T1000 (cell line): ENCODE measurements at regions not wholly inside any gene's neighbourhood (a gene's known extent, or its start where the extent isn't known, plus 50 kb on each side); places are given as distances from the start of the nearest gene placed in this dataset.

Source experiments
- DNase-seq: peaks from one replicate; lab custom pipeline; 2025; ENCODE audit warnings: mixed read lengths; lab: John Stamatoyannopoulos, UW

DNA sequence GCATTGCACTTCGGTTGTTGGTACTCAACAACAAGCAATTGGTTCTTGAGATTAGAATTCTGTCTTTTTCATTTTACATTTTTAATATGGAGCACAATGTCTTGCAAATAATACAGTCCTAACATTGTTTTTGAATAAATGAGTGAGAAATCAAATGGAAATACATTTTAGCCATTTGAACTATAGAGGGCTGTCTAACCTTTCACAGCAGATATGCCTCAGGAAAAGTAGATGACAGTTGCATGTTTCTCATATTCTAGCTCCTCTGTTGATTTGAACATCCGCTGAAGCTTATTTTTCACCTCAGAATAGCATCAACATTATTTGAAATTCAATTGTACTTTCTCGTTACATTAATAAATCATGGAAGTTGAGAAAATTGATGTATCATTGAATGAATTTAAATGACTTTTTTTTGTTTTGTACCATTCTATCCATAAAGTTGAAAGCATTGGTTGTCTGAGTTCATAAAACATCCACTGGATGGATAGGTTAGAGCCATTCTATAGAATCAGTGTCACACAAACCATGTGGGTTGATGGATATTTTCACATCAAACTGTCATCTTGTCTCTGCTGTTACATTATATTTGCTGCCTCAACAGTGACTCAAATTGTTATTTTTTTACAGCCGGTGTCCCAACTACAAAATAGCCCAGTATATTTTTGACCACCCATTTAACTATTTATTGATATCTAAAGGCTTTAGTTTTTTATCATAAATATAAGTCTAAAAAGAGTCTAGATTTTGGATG lies 928.3 kb downstream of the NSUN3 start:
- no peak for DNase-seq

DNA sequence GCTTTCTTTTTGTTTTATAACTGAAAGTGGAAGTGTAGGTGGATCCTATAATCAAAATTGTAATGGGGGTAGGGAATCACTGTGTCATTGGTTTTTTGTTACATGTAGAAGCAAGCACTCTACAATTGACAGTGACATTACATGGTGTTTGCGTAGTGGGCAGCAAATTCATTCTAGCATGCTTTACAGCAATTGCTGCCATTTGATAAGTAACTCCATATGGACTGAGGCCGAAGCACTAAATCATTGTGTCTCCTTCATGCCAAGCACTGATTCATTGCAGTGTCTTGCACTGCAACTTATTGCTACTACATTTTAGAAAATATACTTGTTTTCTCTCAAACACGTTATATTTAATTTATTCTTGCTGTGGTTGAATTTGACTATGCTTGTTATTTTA lies 933.9 kb downstream of the NSUN3 start:
- no peak for DNase-seq

- no peak for DNase-seq
Measured at GRCh38 chr3:95002438-95003046, 939.7 kb downstream of the NSUN3 start.

DNA sequence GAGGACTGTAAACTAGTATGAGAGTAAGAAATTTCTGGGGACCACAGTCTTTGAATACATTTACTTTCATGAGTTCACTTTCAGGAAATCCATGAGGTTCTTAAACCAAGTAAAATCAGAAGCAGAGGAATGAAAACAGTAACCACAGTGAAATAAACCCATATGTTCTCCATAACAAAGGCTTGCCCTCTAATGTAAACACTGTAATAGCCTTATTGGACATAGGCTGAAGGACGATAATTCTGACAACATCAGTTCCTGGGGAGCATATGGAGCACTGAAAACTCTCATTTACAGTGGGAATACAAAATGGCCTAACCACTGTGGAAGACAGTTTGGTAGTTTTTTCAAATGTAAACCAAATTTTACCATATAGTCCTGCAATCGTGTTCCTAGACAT lies 965.8 kb downstream of the NSUN3 start:
- DNase-seq, result no peak

DNA sequence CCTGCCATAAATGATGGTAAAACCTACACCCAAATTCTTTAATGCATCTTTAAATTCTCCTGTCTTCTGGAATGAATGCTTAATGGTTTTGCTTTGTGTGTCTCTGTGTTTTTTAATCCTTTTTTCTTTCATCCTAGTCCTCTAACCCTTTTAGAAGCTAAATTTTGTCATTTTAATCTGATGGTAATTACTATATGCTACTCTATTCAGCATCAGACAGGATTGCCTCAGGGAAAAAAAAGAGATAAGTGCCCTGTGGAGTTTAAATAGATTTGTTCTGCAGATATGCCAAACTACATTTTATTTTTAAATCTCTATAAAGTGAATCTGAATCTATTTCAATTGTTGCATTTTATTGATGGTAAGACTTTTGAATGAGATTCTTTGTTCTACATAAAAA lies 966.8 kb downstream of the NSUN3 start:
- no peak for DNase-seq

DNA sequence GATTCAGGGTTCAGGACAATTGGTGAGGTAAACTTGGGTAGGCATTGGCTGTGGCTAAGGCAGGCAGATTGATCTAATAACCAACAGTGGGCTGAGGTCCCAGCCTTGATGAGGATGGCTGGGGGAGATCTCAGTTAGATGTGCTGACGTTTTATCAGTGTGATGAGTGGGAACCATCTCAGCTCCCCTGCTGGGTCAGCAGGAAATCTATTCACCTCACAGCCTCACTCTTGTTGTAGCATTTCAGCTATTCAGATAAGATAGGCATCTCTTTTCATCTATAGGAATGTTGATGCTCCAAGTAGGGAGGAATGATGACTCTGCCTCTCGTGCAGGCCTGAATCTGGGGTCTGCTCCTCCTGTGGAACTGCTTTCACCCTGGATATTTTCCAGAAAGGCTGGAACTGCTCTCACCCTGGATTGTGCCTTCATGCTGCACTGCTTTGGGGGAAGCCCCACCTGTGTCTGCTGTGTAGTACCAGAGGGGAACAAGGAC lies 973.7 kb downstream of the NSUN3 start:
- DNase-seq, result no peak

DNA sequence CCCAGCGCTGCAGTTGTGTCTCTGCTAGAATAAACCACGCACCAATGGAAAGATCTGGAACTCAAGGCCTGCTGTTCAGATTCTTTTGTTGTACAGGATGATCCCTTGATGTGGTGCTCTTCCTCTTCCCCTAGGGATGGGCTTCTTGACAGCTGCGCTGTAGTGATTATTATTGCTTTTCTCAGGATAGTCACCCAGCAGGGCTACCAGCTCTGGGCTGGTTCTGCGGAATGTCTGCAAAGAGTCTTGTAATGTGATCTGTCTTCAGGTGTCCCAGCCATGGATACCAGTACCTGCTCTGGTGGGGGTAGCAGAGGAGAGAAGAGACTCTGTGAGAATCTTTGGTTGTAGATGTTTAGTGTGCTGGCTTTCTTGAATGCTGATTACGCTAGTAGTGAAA lies 974.2 kb downstream of the NSUN3 start:
- DNase-seq, result no peak

DNA sequence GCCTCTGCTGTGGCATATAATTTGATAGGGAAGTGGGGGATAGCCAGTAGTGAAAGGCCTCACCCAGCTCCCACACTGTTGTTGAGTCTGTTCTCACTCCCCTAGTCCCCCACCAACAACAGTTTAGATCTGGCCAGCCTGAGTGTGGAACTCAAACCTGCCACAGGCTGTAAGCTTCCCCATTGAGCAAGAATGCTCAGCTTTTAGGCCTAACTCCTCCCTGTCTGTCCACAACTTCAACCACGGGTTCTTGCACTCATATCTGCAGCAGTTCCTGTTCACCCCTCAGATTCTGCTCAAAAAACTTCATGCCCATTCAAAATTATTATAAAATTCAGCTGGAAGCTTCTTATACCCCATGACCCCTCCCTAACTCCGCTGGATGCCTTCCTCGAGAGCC lies 975.1 kb downstream of the NSUN3 start:
- DNase-seq, result no peak

- no peak for DNase-seq
Measured at GRCh38 chr3:95044101-95044500, 981.2 kb downstream of the NSUN3 start.

DNA sequence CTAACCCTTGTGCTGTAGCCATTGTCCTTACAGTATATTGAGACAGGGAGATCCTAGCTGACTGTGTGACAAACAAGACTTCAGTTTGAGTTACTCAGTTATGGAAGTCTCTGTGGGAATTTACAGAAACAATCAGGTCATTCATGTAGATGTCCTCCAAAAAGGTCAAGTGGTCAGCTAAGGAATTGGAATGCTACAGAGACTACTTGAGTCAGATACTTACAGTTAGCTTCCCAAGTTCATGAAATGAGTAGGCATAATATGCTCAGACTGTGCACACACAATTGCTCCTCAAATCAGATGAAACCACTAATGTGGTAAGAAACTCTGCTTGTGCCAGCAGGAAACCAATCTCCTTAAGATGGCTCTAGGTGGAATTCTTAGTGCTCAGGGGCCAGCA lies 985.7 kb downstream of the NSUN3 start:
- DNase-seq, result no peak

DNA sequence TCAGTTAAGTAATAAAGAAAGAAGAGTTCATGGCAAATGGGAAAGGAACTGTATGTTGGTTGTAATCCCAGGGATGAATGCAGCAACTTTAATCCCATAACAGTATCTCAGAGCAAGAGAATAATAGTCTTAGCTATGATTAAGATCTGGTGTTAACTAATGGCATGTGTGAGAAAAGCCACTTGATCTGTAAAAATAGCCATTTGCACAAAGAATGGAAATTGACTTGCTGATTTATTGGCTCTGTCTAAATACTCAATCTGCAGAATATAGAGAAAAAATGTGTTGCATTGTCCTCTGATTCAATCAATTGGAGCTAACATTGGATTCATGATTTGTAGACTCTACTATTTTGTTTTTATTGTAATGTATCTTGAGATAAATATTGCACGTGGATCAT lies 987.0 kb downstream of the NSUN3 start:
- DNase-seq, result no peak

GRCh38 chr3:95055288-95055687 lies 992.4 kb downstream of the NSUN3 start:
- no peak for DNase-seq

- DNase-seq, result no peak
Measured at GRCh38 chr3:95082191-95082590, 1019.3 kb downstream of the NSUN3 start.

GRCh38 chr3:95084738-95085137 lies 1021.9 kb downstream of the NSUN3 start:
- DNase-seq, result no peak

GRCh38 chr3:95088464-95088863 lies 1025.6 kb downstream of the NSUN3 start:
- no peak for DNase-seq

DNA sequence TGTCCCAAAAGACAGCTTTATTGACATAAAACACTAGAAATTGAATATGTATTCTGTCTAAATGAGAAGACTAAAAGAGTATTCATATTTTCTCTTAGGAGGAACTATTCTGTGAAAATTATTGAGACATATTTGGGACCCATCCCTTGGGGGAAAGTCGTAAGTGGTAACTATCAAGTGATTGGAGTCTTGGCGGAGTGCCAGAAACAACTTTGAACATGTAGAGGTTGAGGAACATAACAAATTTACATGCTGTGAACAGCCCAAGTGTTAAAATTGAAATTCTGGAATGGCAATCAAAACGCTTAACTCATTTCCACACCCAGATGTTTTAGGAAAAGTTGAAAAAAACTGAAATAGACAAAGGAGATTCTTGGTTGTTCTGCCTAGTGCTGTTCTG lies 1034.6 kb downstream of the NSUN3 start:
- DNase-seq, result no peak

DNA sequence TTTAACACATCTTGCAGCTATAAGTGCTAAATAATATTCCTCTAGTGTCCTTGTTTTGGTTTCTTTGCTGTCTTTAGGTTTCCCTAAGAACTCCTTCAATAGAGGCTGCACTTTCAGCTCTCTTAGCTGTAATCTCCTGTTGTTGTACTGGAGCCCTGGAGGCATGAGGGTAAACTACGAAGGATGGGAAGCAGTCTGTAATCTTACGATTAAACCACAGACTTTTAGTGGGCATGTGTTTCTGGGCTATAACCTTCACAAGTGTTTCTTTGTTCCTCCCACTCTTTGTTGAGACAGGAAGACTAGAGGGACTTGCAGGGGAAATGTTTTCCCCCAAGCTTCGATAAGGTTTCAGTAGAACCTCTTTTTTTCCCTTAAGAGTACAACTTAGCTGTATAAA lies 1058.1 kb downstream of the NSUN3 start:
- no peak for DNase-seq

- DNase-seq, result no peak
Measured at GRCh38 chr3:95123104-95123503, 1060.2 kb downstream of the NSUN3 start.

- DNase-seq, result no peak
Measured at GRCh38 chr3:95134693-95135413, 1072.0 kb downstream of the NSUN3 start.

DNA sequence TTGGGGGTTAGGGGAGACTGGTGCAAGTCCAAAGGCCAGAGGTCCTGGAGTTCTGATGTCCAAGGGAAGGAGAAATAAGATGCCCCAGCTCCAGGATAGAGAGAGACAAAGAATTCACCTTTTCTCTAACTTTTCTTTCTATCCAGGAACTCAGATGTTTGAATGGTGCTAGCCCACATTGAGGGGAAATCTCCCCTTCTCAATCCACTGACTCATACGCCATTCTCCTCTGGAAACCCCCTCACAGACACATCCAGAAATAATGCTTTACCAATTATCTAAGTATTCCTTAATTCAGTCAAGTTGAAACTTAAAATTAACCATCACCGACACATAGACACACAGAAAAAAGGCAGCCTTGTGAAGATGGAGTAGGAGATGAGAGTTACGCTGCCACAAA lies 1085.2 kb downstream of the NSUN3 start:
- DNase-seq, result no peak

- no peak for DNase-seq
Measured at GRCh38 chr3:95151590-95151989, 1088.7 kb downstream of the NSUN3 start.

DNA sequence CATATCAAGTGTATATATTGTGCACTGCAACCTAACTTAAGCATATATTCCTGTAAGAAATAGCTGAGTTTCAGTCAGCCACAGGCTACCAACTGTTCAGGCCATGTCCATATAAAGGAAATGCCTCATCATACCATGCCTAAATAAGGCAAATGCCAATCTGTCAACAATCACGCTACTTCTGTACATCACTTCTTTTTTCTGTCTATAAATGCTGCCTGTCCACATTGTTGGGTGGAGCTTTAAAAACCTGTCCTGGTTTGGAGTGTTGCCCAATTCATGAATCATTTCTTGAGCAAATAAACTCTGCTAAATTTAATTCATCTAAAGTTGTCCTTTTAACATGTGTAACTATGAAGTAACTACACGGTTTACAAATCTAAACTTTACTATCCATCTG lies 1091.9 kb downstream of the NSUN3 start:
- peak; percentile 21 for DNase-seq

GRCh38 chr3:95162794-95163193 lies 1099.9 kb downstream of the NSUN3 start:
- DNase-seq, result no peak
